ENCODE measurements at regions not wholly inside any gene's neighbourhood (a gene's known extent, or its start where the extent isn't known, plus 50 kb on each side); places are given as distances from the start of the nearest gene placed in this dataset.

DNA sequence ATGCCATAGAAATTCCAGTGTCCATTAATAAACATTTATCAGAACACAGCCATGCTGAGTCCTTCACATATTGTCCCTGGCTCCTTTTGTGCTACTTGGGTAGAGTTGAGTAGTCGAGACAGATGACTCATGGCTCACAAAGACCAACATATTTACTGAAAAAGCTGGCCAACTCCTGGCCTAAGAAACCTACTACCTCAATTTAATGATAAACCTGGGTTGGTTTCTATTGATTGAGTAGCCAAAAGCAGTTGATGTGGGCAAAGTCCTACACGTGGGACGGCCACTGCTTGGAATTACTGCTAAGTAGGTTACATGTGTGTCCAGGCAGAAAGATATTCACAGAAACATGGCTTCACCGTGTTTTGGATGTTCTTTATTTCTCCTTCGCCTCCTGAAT is 402.2 kb downstream of the NR2F2 start:
- H3K4me3 ChIP-seq (ENCODE audit: low read depth, low read length): no peak overlapping the region
- H3K9me3 ChIP-seq (ENCODE audit: control insufficient read depth, insufficient read depth, low read depth, low read length): no peaks in the 10 kb centered on the region
- H3K27ac ChIP-seq (ENCODE audit: low read depth, low read length): no peak overlapping the region
- peaks cover 14% of the 10 kb centered on the region; the same call in 1 of the 2 replicates for H3K4me1 ChIP-seq (ENCODE audit: control insufficient read depth, insufficient read depth, low read length)
- no peaks in the 10 kb centered on the region for H3K36me3 ChIP-seq (ENCODE audit: control insufficient read depth, insufficient read depth, low read length)
- H3K9ac ChIP-seq (ENCODE audit: low read length): no peak overlapping the region
- H3K27me3 ChIP-seq (ENCODE audit: control insufficient read depth, insufficient read depth, low read length): no peaks in the 10 kb centered on the region

DNA sequence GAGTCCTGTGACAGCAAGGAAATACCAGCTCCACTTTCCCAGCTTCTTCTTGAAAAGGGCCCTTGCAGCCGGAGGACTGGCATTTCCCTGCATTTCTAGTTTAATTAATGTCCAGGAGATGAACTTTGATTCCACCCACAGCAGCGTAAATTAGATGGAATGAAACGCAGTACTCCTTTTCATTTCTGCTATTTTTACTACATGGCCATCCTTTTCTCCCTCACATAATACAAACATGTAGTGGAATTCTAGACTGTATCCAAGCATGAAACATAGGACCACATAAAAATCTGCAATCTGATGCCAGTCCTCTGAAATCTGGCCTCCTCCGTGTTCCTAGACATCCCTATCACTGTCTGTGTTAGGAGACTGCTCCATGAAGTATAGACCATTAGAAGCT is 403.2 kb downstream of the NR2F2 start:
- H3K27ac ChIP-seq (ENCODE audit: low read depth, low read length): no peak overlapping the region
- peaks cover 14% of the 10 kb centered on the region; the same call in 1 of the 2 replicates for H3K4me1 ChIP-seq (ENCODE audit: control insufficient read depth, insufficient read depth, low read length)
- no peak overlapping the region for H3K9ac ChIP-seq (ENCODE audit: low read length)
- H3K36me3 ChIP-seq (ENCODE audit: control insufficient read depth, insufficient read depth, low read length): no peaks in the 10 kb centered on the region
- no peaks in the 10 kb centered on the region for H3K27me3 ChIP-seq (ENCODE audit: control insufficient read depth, insufficient read depth, low read length)
- H3K4me3 ChIP-seq (ENCODE audit: low read depth, low read length): no peak overlapping the region
- no peaks in the 10 kb centered on the region for H3K9me3 ChIP-seq (ENCODE audit: control insufficient read depth, insufficient read depth, low read depth, low read length)

DNA sequence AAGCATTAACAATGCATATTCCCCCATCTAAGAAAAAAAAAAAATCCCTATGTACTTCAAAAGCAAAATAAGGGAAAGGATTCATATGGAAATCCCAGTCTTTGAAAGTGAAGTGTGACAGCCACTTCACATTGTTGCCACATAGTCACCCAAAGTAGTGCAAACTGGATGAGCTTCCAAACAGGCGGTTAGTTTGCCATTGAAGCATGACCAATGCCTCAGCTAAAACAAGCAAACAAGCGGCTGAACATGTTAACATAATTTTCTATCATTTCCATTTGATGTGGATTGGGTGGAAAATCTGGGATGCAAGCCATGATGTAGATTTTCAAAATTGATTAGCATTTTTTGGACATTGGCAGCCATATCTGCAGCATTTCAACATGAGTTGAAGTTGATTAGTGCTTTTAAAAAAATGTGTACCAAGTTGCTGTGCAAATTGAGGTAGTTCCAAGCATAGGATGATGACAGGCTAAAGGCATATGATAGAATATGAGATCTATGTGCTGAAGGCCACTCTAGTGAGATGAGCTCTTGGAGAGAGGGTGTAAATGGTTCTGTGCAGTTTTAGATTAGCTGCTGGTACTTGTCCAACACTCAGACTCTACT is 405.2 kb downstream of the NR2F2 start:
- no peaks in the 10 kb centered on the region for H3K9me3 ChIP-seq (ENCODE audit: control insufficient read depth, insufficient read depth, low read depth, low read length)
- no peak overlapping the region for H3K27ac ChIP-seq (ENCODE audit: low read depth, low read length)
- H3K36me3 ChIP-seq (ENCODE audit: control insufficient read depth, insufficient read depth, low read length): no peaks in the 10 kb centered on the region
- no peak overlapping the region for H3K9ac ChIP-seq (ENCODE audit: low read length)
- peaks cover 14% of the 10 kb centered on the region; the same call in 1 of the 2 replicates for H3K4me1 ChIP-seq (ENCODE audit: control insufficient read depth, insufficient read depth, low read length)
- H3K27me3 ChIP-seq (ENCODE audit: control insufficient read depth, insufficient read depth, low read length): no peaks in the 10 kb centered on the region
- no peak overlapping the region for H3K4me3 ChIP-seq (ENCODE audit: low read depth, low read length)

DNA sequence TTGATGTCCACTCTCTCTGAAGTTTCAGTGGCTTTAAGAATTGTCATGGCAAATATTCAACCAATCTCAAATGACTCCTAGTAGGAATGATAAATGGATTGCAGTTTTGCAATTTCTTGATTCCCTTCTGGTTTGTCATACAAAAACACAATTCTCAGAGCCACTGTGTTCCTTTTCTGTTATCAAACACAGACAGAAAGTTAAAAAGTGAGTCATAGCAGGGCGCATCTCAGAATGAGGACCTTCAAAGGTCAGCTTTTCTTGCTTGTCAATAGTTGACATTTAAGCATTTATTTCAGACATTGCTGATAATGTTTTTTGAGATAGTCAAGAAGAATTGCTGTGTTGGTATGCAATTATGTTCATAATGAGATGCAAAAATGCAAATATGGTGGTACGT is 405.9 kb downstream of the NR2F2 start:
- Histone ChIP-seq H3K9ac (ENCODE audit: low read length) (no peak overlapping the region), H3K4me1 (ENCODE audit: control insufficient read depth, insufficient read depth, low read length) (peaks cover 14% of the 10 kb centered on the region; the same call in 1 of the 2 replicates), H3K9me3 (ENCODE audit: control insufficient read depth, insufficient read depth, low read depth, low read length) (no peaks in the 10 kb centered on the region), H3K36me3 (ENCODE audit: control insufficient read depth, insufficient read depth, low read length) (no peaks in the 10 kb centered on the region), H3K27ac (ENCODE audit: low read depth, low read length) (no peak overlapping the region), H3K27me3 (ENCODE audit: control insufficient read depth, insufficient read depth, low read length) (no peaks in the 10 kb centered on the region), H3K4me3 (ENCODE audit: low read depth, low read length) (no peak overlapping the region)

DNA sequence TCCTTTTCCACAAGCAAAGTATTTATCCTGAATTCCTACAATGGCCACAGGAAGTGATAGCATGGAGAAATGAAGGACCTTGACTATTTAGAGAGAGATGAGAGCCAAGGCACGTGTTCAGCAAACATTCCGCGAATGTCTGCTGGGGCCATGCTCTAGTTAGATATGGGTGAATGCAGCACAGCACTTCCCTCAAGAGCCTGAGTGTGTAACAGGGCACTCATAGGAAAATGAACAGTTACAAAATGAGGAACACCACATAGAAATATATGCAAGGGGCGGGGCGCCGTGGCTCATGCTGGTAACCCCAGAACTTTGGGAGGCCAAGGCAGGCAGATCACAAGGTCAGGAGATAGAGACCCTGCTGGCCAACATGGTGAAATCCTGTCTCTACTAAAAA is 406.9 kb downstream of the NR2F2 start:
- Histone ChIP-seq H3K9ac (ENCODE audit: low read length) (no peak overlapping the region), H3K36me3 (ENCODE audit: control insufficient read depth, insufficient read depth, low read length) (no peaks in the 10 kb centered on the region)

DNA sequence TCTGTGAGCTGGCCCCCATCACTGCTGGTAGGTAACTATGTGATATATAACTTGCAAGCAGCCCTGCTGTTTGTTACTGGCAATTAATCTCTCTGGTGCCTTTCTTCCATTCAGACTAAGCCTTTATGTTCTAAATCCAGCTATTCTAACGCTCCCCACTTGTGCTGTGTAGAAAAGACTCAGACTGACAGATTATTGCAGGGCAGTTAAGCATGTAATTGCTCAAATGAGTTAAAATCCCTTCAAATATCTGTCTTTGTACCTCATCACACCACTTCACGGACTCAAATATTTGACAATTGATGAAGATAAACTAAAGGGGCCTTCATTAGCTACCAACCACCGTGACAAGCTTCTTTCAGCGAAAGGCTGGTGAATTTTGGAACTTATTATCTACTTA is 416.2 kb downstream of the NR2F2 start:
- no peaks in the 10 kb centered on the region for H3K4me1 ChIP-seq (ENCODE audit: control insufficient read depth, insufficient read depth, low read length)
- no peaks in the 10 kb centered on the region for H3K27me3 ChIP-seq (ENCODE audit: control insufficient read depth, insufficient read depth, low read length)
- H3K9me3 ChIP-seq (ENCODE audit: control insufficient read depth, insufficient read depth, low read depth, low read length): no peaks in the 10 kb centered on the region
- no peak overlapping the region for H3K9ac ChIP-seq (ENCODE audit: low read length)
- H3K36me3 ChIP-seq (ENCODE audit: control insufficient read depth, insufficient read depth, low read length): no peaks in the 10 kb centered on the region
- H3K27ac ChIP-seq (ENCODE audit: low read depth, low read length): no peak overlapping the region
- H3K4me3 ChIP-seq (ENCODE audit: low read depth, low read length): no peak overlapping the region

More for the DNA sequence above, 406.9 kb downstream of the NR2F2 start:
- Histone ChIP-seq H3K4me3 (ENCODE audit: low read depth, low read length) (no peak overlapping the region), H3K4me1 (ENCODE audit: control insufficient read depth, insufficient read depth, low read length) (peaks cover 14% of the 10 kb centered on the region; the same call in 1 of the 2 replicates), H3K27ac (ENCODE audit: low read depth, low read length) (no peak overlapping the region), H3K27me3 (ENCODE audit: control insufficient read depth, insufficient read depth, low read length) (no peaks in the 10 kb centered on the region), H3K9me3 (ENCODE audit: control insufficient read depth, insufficient read depth, low read depth, low read length) (no peaks in the 10 kb centered on the region)

DNA sequence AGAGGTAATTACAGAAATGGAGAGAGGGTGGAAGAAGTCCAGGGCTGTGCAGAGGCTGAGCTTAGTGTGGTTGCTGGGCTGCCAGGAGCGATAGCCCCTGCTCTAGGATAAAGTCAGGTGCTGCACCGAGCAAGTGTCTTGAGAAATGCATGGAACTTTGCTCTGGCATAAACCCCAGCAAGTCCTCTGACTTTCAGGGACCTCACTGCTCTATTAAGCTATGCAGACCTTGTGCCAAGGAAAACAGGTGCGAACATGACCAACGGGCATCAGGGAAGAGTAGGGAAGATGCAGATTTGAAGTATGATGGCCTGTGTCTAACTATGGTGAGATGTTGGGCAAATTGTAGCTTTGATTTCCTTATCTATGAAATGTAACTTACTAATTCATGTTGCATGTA is 416.8 kb downstream of the NR2F2 start:
- Histone ChIP-seq H3K4me3 (ENCODE audit: low read depth, low read length) (no peak overlapping the region), H3K27ac (ENCODE audit: low read depth, low read length) (no peak overlapping the region), H3K9ac (ENCODE audit: low read length) (no peak overlapping the region), H3K4me1 (ENCODE audit: control insufficient read depth, insufficient read depth, low read length) (no peaks in the 10 kb centered on the region), H3K36me3 (ENCODE audit: control insufficient read depth, insufficient read depth, low read length) (no peaks in the 10 kb centered on the region), H3K27me3 (ENCODE audit: control insufficient read depth, insufficient read depth, low read length) (no peaks in the 10 kb centered on the region), H3K9me3 (ENCODE audit: control insufficient read depth, insufficient read depth, low read depth, low read length) (no peaks in the 10 kb centered on the region)

DNA sequence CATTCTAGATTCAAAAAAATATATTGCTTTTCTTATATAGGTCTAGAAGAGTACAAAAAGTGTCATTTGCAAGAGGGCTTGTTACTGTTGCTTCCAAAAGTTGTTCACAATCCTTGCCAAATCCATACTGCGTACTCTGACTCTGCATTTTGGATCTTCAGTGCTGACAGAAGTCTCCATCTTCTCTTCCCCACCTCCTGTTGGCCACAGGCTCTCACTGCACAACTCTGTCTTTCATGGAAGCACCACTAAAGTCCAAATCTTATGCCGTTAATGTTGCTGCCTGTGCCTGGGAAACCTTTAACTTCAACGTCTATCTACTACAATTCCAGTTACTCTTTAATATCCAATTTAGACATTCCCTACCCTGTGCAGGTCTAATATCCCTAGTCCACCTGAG is 419.9 kb downstream of the NR2F2 start:
- H3K36me3 ChIP-seq (ENCODE audit: control insufficient read depth, insufficient read depth, low read length): no peaks in the 10 kb centered on the region
- H3K4me1 ChIP-seq (ENCODE audit: control insufficient read depth, insufficient read depth, low read length): no peaks in the 10 kb centered on the region
- no peak overlapping the region for H3K4me3 ChIP-seq (ENCODE audit: low read depth, low read length)
- H3K9me3 ChIP-seq (ENCODE audit: control insufficient read depth, insufficient read depth, low read depth, low read length): no peaks in the 10 kb centered on the region
- no peak overlapping the region for H3K9ac ChIP-seq (ENCODE audit: low read length)
- H3K27ac ChIP-seq (ENCODE audit: low read depth, low read length): no peak overlapping the region
- no peaks in the 10 kb centered on the region for H3K27me3 ChIP-seq (ENCODE audit: control insufficient read depth, insufficient read depth, low read length)

DNA sequence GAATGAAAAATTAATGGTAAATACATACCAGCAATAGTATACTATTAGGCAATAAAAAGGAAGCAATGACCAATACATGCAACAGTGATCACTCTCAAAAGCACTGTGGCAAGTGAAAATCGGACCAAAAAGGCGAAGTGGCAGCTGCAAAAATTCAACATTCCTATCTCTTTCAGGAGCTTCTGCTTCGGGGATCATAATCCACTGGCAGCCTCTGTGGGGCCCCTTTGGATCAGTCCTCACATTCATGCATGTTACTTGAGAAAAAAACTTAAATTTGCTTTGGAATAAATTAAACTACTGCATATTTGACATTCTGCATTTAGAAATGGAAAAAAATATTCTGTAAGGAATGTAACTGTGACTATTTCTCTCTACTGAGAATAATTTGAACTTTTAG is 425.6 kb downstream of the NR2F2 start:
- no peak overlapping the region for H3K4me3 ChIP-seq (ENCODE audit: low read depth, low read length)

DNA sequence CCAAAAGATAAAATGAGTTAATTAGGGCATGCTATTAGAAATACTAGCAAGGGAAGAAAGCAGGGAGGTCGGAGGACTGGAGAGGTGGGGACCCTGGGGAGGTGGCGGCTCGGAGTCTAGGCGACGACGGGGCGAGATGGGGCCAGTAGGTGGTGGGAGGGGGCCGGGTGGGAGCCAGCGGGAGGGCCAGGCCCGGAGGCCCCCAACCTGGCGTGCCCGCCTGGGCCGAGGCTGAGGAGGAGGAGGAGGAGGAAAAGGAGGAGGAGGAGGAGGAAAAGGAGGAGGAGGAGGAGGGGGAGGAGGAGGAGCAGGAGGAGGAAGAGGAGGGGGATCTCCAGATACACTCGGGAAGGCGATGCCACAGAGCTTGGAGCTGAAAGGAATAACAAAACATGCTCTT is 426.2 kb downstream of the NR2F2 start:
- H3K4me3 ChIP-seq (ENCODE audit: low read depth, low read length): no peak overlapping the region
- no peak overlapping the region for H3K9ac ChIP-seq (ENCODE audit: low read length)
- no peak overlapping the region for H3K27ac ChIP-seq (ENCODE audit: low read depth, low read length)
- H3K36me3 ChIP-seq (ENCODE audit: control insufficient read depth, insufficient read depth, low read length): no peaks in the 10 kb centered on the region
- H3K4me1 ChIP-seq (ENCODE audit: control insufficient read depth, insufficient read depth, low read length): no peaks in the 10 kb centered on the region
- no peaks in the 10 kb centered on the region for H3K9me3 ChIP-seq (ENCODE audit: control insufficient read depth, insufficient read depth, low read depth, low read length)
- H3K27me3 ChIP-seq (ENCODE audit: control insufficient read depth, insufficient read depth, low read length): no peaks in the 10 kb centered on the region

More for the DNA sequence above, 425.6 kb downstream of the NR2F2 start:
- Histone ChIP-seq H3K9ac (ENCODE audit: low read length) (no peak overlapping the region), H3K4me1 (ENCODE audit: control insufficient read depth, insufficient read depth, low read length) (no peaks in the 10 kb centered on the region), H3K27me3 (ENCODE audit: control insufficient read depth, insufficient read depth, low read length) (no peaks in the 10 kb centered on the region), H3K9me3 (ENCODE audit: control insufficient read depth, insufficient read depth, low read depth, low read length) (no peaks in the 10 kb centered on the region), H3K36me3 (ENCODE audit: control insufficient read depth, insufficient read depth, low read length) (no peaks in the 10 kb centered on the region), H3K27ac (ENCODE audit: low read depth, low read length) (no peak overlapping the region)

DNA sequence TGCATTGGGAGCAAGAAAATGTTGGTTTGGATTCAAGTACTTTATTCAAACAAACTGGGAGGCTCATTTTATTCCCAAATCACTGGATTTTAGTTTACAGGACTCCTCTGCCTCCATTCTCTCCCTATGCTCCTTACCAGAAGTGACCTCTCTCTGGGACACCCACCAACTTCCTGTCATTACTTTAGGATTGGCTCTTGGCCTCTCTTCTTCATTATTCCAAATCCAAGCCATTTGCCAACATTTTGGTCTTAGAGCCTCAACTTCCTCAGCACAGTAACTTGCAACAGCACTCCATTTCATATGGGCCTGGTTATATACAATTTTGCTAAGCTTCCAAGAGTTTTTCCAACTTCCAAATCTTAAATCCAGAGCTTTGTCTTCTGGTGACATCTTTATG is 432.1 kb downstream of the NR2F2 start:
- H3K9me3 ChIP-seq (ENCODE audit: control insufficient read depth, insufficient read depth, low read depth, low read length): no peaks in the 10 kb centered on the region
- H3K9ac ChIP-seq (ENCODE audit: low read length): no peak overlapping the region
- no peaks in the 10 kb centered on the region for H3K4me1 ChIP-seq (ENCODE audit: control insufficient read depth, insufficient read depth, low read length)
- H3K4me3 ChIP-seq (ENCODE audit: low read depth, low read length): no peak overlapping the region
- no peak overlapping the region for H3K27ac ChIP-seq (ENCODE audit: low read depth, low read length)
- H3K36me3 ChIP-seq (ENCODE audit: control insufficient read depth, insufficient read depth, low read length): no peaks in the 10 kb centered on the region
- H3K27me3 ChIP-seq (ENCODE audit: control insufficient read depth, insufficient read depth, low read length): no peaks in the 10 kb centered on the region

DNA sequence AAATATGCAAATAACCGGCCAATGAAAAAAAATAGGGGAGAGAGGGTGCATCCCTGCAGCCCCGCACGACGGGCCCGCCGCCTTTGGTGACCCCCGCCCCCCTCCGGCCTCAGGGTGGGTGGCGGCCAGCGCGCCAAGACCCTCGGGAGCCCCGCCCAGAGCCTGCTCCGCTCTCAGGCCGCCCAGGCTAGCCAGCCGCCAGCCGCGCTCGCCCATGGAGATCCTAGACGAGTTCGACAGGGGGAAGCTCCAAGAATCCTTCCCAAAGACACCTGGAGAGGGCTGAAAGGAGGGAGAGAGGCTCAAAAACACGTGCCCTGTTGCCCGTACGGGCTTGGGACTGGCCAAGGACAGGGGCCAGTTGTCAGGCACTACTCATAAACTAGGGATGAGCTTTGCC is 434.0 kb downstream of the NR2F2 start:
- H3K36me3 ChIP-seq (ENCODE audit: control insufficient read depth, insufficient read depth, low read length): no peaks in the 10 kb centered on the region
- peaks cover 5% of the 10 kb centered on the region; the same call in 1 of the 2 replicates for H3K4me1 ChIP-seq (ENCODE audit: control insufficient read depth, insufficient read depth, low read length)
- H3K4me3 ChIP-seq (ENCODE audit: low read depth, low read length): no peak overlapping the region
- no peak overlapping the region for H3K9ac ChIP-seq (ENCODE audit: low read length)
- no peak overlapping the region for H3K27ac ChIP-seq (ENCODE audit: low read depth, low read length)
- H3K27me3 ChIP-seq (ENCODE audit: control insufficient read depth, insufficient read depth, low read length): no peaks in the 10 kb centered on the region
- no peaks in the 10 kb centered on the region for H3K9me3 ChIP-seq (ENCODE audit: control insufficient read depth, insufficient read depth, low read depth, low read length)
